ENCODE measurements at regions not wholly inside any gene's neighbourhood (a gene's known extent, or its start where the extent isn't known, plus 50 kb on each side); places are given as distances from the start of the nearest gene placed in this dataset. TPM values are rescaled to one million over a fixed set of nuclear protein-coding genes. Genes with fewer than 3 reads are reported as not detected.

Small RNA genes in the stretch of these regions (small RNA-seq; reads per million reads assigned to genes)
- gene AC023232.1 (ENCODE audit: low replicate concordance): not detected
